CD4-positive, alpha-beta T cell (primary cell): ENCODE measurements at regions not wholly inside any gene's neighbourhood (a gene's known extent, or its start where the extent isn't known, plus 50 kb on each side); places are given as distances from the start of the nearest gene placed in this dataset.

Experiments used
- ATAC-seq: fragments of 200-7000 bp; cut with Tn5 transposase; one replicate; pipeline ENCODE4 v1.10.0; 2022; ENCODE audit warnings: mild to moderate bottlenecking; ENCODE audit not compliant: poor library complexity
- CTCF ChIA-PET: fragments of 350-600 bp; sonication (Branson Sonifier 250); formaldehyde crosslinking; loops from one replicate; lab custom pipeline; 2021; ENCODE audit warnings: antibody characterized with exemption, inconsistent platforms; lab: Charles Lee
- POLR2A ChIA-PET: fragments of 350-600 bp; sonication (Branson Sonifier 250); formaldehyde crosslinking; loops from one replicate; lab custom pipeline; 2021; ENCODE audit warnings: antibody characterized with exemption, inconsistent platforms; lab: Charles Lee
- DNase-seq, 14 experiments: peaks; one replicate each; pipeline ENCODE4 v3.0.0-alpha.2; 2013 to 2020; ENCODE audit warnings: mixed read lengths in 2 of 14
- H3K27ac ChIP-seq, 2 donors: one replicate each; pipeline versions ENCODE4 v1.5.1 to v1.7.0; 2013; ENCODE audit warnings: low read length in 2 of 2, low read depth in 1 of 2, mild to moderate bottlenecking in 1 of 2
- H3K27me3 ChIP-seq, 2 experiments: 1 replicate in 1 of 2; 2 replicates in 1 of 2; pipeline versions ENCODE4 v1.6.1 to v1.7.0; 2013; ENCODE audit warnings: low read length in 2 of 2, control low read depth in 1 of 2, mild to moderate bottlenecking in 1 of 2, moderate library complexity in 1 of 2; ENCODE audit not compliant: insufficient read depth in 2 of 2, control insufficient read depth in 1 of 2
- H3K36me3 ChIP-seq: one replicate; pipeline ENCODE4 v1.6.1; 2013; ENCODE audit warnings: low read length, control low read depth; ENCODE audit not compliant: insufficient read depth
- H3K4me1 ChIP-seq: one replicate; pipeline ENCODE4 v1.6.1; 2013; ENCODE audit warnings: low read length, control low read depth; ENCODE audit not compliant: insufficient read depth
- H3K4me3 ChIP-seq: one replicate; pipeline ENCODE4 v1.5.1; 2013; ENCODE audit warnings: mild to moderate bottlenecking, low read length, moderate library complexity
- H3K9me3 ChIP-seq, 2 experiments: 1 replicate in 1 of 2; 2 replicates in 1 of 2; pipeline versions ENCODE4 v1.6.1 to v1.7.0; 2013; ENCODE audit warnings: low read length in 2 of 2, mild to moderate bottlenecking in 2 of 2, control low read depth in 1 of 2, moderate library complexity in 1 of 2; ENCODE audit not compliant: control insufficient read depth in 1 of 2, insufficient read depth in 1 of 2
- H3K27ac Mint-ChIP-seq: one replicate; pipeline ENCODE4 v1.8.0; 2020; ENCODE audit warnings: mixed read lengths
- H3K27me3 Mint-ChIP-seq: one replicate; pipeline ENCODE4 v1.8.0; 2021; ENCODE audit warnings: mixed read lengths
- H3K36me3 Mint-ChIP-seq: one replicate; pipeline ENCODE4 v1.8.0; 2021; ENCODE audit warnings: low read depth, mixed read lengths
- H3K4me1 Mint-ChIP-seq: one replicate; pipeline ENCODE4 v1.8.0; 2021; ENCODE audit warnings: low read depth, mixed read lengths
- H3K4me3 Mint-ChIP-seq: one replicate; pipeline ENCODE4 v1.8.0; 2020; ENCODE audit warnings: mild to moderate bottlenecking, mixed read lengths
- H3K9me3 Mint-ChIP-seq: one replicate; pipeline ENCODE4 v1.8.0; 2020; ENCODE audit warnings: mixed read lengths
- intact Hi-C, 2 experiments: fragments of 100-400 bp; cut with DNase I in 1 of 2; cut with micrococcal nuclease in 1 of 2; formaldehyde crosslinking; loops; one replicate each; pipeline versions ENCODE4 v1.15.1 to v1.9.0; 2023 to 2025; cut with DNase I, micrococcal nuclease
- TF ChIP-seq, protein P1 (sequence below): fragments of 200-600 bp; IDR thresholded peaks from one replicate; pipeline ENCODE4 v1.8.0; 2022; ENCODE audit warnings: antibody characterized with exemption, mild to moderate bottlenecking

GRCh38 chr10:83538047-83538446 lies 601.3 kb upstream of the GHITM start:
- ChIA-PET CTCF (no interaction called here), POLR2A (no interaction called here)
- H3K4me1 ChIP-seq: no peaks in the 10 kb centered on the region
- Mint-ChIP-seq H3K27me3 (no peaks in the 10 kb centered on the region), H3K4me1 (no peaks in the 10 kb centered on the region), H3K4me3 (no peak overlapping the region), H3K9me3 (peaks cover 2% of the 10 kb centered on the region), H3K36me3 (no peaks in the 10 kb centered on the region), H3K27ac (no peak overlapping the region)
- intact Hi-C loops: no loop called here
- no peaks in the 10 kb centered on the region for H3K27me3 ChIP-seq
- TF ChIP-seq, protein P1, sequence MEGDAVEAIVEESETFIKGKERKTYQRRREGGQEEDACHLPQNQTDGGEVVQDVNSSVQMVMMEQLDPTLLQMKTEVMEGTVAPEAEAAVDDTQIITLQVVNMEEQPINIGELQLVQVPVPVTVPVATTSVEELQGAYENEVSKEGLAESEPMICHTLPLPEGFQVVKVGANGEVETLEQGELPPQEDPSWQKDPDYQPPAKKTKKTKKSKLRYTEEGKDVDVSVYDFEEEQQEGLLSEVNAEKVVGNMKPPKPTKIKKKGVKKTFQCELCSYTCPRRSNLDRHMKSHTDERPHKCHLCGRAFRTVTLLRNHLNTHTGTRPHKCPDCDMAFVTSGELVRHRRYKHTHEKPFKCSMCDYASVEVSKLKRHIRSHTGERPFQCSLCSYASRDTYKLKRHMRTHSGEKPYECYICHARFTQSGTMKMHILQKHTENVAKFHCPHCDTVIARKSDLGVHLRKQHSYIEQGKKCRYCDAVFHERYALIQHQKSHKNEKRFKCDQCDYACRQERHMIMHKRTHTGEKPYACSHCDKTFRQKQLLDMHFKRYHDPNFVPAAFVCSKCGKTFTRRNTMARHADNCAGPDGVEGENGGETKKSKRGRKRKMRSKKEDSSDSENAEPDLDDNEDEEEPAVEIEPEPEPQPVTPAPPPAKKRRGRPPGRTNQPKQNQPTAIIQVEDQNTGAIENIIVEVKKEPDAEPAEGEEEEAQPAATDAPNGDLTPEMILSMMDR: no peak
- no peak overlapping the region for H3K27ac ChIP-seq
- no peak for DNase-seq
- H3K4me3 ChIP-seq: no peak overlapping the region
- no peak for ATAC-seq
- H3K9me3 ChIP-seq: peaks cover 0 to 4% of the 10 kb centered on the region in 2 experiments
- no peaks in the 10 kb centered on the region for H3K36me3 ChIP-seq

- Mint-ChIP-seq H3K4me3 (no peak overlapping the region), H3K27ac (no peak overlapping the region), H3K9me3 (peaks cover 2% of the 10 kb centered on the region), H3K27me3 (no peaks in the 10 kb centered on the region), H3K36me3 (no peaks in the 10 kb centered on the region), H3K4me1 (no peaks in the 10 kb centered on the region)
- no peak overlapping the region for H3K27ac ChIP-seq
- no peaks in the 10 kb centered on the region for H3K4me1 ChIP-seq
- H3K4me3 ChIP-seq: no peak overlapping the region
- ATAC-seq (no peak), DNase-seq (no peak)
- ChIA-PET POLR2A (no interaction called here), CTCF (interaction anchor here (1.5 kb wide), 1 partner anchor 12 kb away, joined by 3 read pairs; no protein-coding TSS in a partner anchor)
- no peaks in the 10 kb centered on the region for H3K27me3 ChIP-seq
- no peaks in the 10 kb centered on the region for H3K36me3 ChIP-seq
- TF ChIP-seq, protein P1: no peak
- intact Hi-C loops: no loop called here
- peaks cover 0 to 4% of the 10 kb centered on the region in 2 experiments for H3K9me3 ChIP-seq
Measured at GRCh38 chr10:83539528-83540308, 599.6 kb upstream of the GHITM start.

GRCh38 chr10:83541046-83541445 lies 598.3 kb upstream of the GHITM start:
- CTCF ChIA-PET: interaction anchor here (1.5 kb wide), 1 partner anchor 11 kb away, joined by 3 read pairs; no protein-coding TSS in a partner anchor
- TF ChIP-seq, protein P1: no peak
- H3K27ac ChIP-seq: no peak overlapping the region
- H3K4me1 Mint-ChIP-seq: no peaks in the 10 kb centered on the region
- DNase-seq (no peak), ATAC-seq (no peak)
- no peaks in the 10 kb centered on the region for H3K36me3 ChIP-seq
- no peaks in the 10 kb centered on the region for H3K36me3 Mint-ChIP-seq
- H3K4me3 ChIP-seq: no peak overlapping the region
- no peaks in the 10 kb centered on the region for H3K4me1 ChIP-seq
- POLR2A ChIA-PET: no interaction called here
- no peaks in the 10 kb centered on the region for H3K27me3 Mint-ChIP-seq
- intact Hi-C loops: no loop called here
- no peaks in the 10 kb centered on the region for H3K9me3 ChIP-seq
- peaks cover 2% of the 10 kb centered on the region for H3K9me3 Mint-ChIP-seq
- no peak overlapping the region for H3K4me3 Mint-ChIP-seq
- no peak overlapping the region for H3K27ac Mint-ChIP-seq
- no peaks in the 10 kb centered on the region for H3K27me3 ChIP-seq
